HepG2 (cell line): ENCODE measurements at regions not wholly inside any gene's neighbourhood (a gene's known extent, or its start where the extent isn't known, plus 50 kb on each side); places are given as distances from the start of the nearest gene placed in this dataset.

ENCODE experiments used
- ATAC-seq: fragments of 200-7000 bp; cut with Tn5 transposase; 3 replicates; pipeline ENCODE4 v1.9.1; 2020; ENCODE audit warnings: mild to moderate bottlenecking, moderate library complexity
- BruUV-seq: library from RNA; stranded (reverse); fragments of 400-500 nt; replicated peaks from 2 replicates; lab custom pipeline; 2021; lab: Mats Ljungman, UMichigan
- CTCF ChIA-PET: fragments of 300-600 bp; formaldehyde crosslinking; extraction: SDS; loops from one replicate; lab custom pipeline; 2021; ENCODE audit warnings: low total read pairs, inconsistent platforms, low intra/inter-chr PET ratio; lab: Yijun Ruan, JAX
- POLR2A ChIA-PET: fragments of 350-600 bp; sonication (Branson Sonifier 250); formaldehyde crosslinking; loops from one replicate; lab custom pipeline; 2020; ENCODE audit warnings: antibody characterized with exemption, inconsistent platforms; lab: Yijun Ruan, JAX
- DNase-seq: peaks from one replicate; pipeline ENCODE4 v3.0.0-alpha.2; 2015; ENCODE audit warnings: low spot score
- FAIRE-seq: peaks from 3 replicates; lab custom pipeline; 2011; peaks lifted over from hg19 to GRCh38; lab: Jason Lieb, UNC
- H2AFZ ChIP-seq: one replicate; pipeline ENCODE4 v1.6.1; 2011; ENCODE audit warnings: low read length, inconsistent platforms
- H3K27ac ChIP-seq: fragments of 300-600 bp; 3 replicates; pipeline ENCODE4 v1.8.0; 2011; ENCODE audit warnings: mixed run types, mild to moderate bottlenecking, mixed read lengths, low read length, inconsistent platforms; ENCODE audit not compliant: insufficient read depth; ENCODE audit errors: extremely low read length
- H3K27me3 ChIP-seq, 2 experiments: fragments of 200-600 bp in 1 of 2; 2 replicates in 1 of 2; 3 replicates in 1 of 2; pipeline versions ENCODE4 v1.6.0 to v1.8.0; 2011; ENCODE audit warnings: low read length in 2 of 2, mild to moderate bottlenecking in 2 of 2, moderate library complexity in 2 of 2, inconsistent platforms in 1 of 2; ENCODE audit not compliant: insufficient read depth in 2 of 2, control insufficient read depth in 1 of 2
- H3K36me3 ChIP-seq, 2 experiments: fragments of 200-600 bp in 1 of 2; replicated peaks in 1 of 2; 2 replicates in 1 of 2; 3 replicates in 1 of 2; pipeline versions ENCODE4 v1.5.1 to v1.8.0; 2011; ENCODE audit warnings: low read length in 2 of 2, inconsistent platforms in 1 of 2; ENCODE audit not compliant: insufficient read depth in 2 of 2, control insufficient read depth in 1 of 2
- H3K4me1 ChIP-seq: 2 replicates; pipeline ENCODE4 v1.5.1; 2012; ENCODE audit warnings: low read length, inconsistent platforms; ENCODE audit not compliant: insufficient read depth
- H3K4me2 ChIP-seq: 2 replicates; pipeline ENCODE4 v1.6.0; 2011; ENCODE audit warnings: low read depth, low read length, inconsistent platforms
- H3K4me3 ChIP-seq, 3 experiments: fragments of 200-600 bp in 1 of 3; sonication (generic), shearing (Covaris generic) in 1 of 3; replicated peaks in 1 of 3; 2 replicates each; pipeline ENCODE4 v1.5.1; 2011 to 2016; ENCODE audit warnings: low read length in 3 of 3, inconsistent platforms in 2 of 3, low read depth in 2 of 3, mild to moderate bottlenecking in 2 of 3, control low read depth in 1 of 3, mixed read lengths in 1 of 3; ENCODE audit not compliant: insufficient read depth in 1 of 3
- H3K79me2 ChIP-seq: one replicate; pipeline ENCODE4 v1.6.1; 2011; ENCODE audit warnings: low read length, inconsistent platforms; ENCODE audit not compliant: insufficient read depth
- H3K9ac ChIP-seq: 2 replicates; pipeline ENCODE4 v1.6.0; 2011; ENCODE audit warnings: mild to moderate bottlenecking, low read depth, low read length, inconsistent platforms; ENCODE audit not compliant: insufficient read depth
- H3K9me3 ChIP-seq: 2 replicates; pipeline ENCODE4 v1.5.1; 2012; ENCODE audit warnings: mild to moderate bottlenecking, low read length
- H4K20me1 ChIP-seq: 2 replicates; pipeline ENCODE4 v1.6.0; 2011; ENCODE audit warnings: inconsistent platforms, mild to moderate bottlenecking, low read length, moderate library complexity; ENCODE audit not compliant: insufficient read depth
- ARNT ChIP-seq: fragments of 450-650 bp; IDR thresholded peaks from 2 replicates; pipeline ENCODE4 v1.6.1; 2017
- FOSL1 ChIP-seq: sonication (generic); formaldehyde crosslinking; IDR thresholded peaks from 2 replicates; pipeline ENCODE4 v1.9.0; 2021; ENCODE audit warnings: missing genetic modification reagents, borderline replicate concordance
- HMGXB4 ChIP-seq, 2 experiments: sonication (generic) in 1 of 2; formaldehyde crosslinking in 1 of 2; IDR thresholded peaks; 2 replicates each; pipeline versions ENCODE4 v1.4.0 to v1.6.1; 2018 to 2020; ENCODE audit warnings: missing genetic modification reagents in 2 of 2, borderline replicate concordance in 1 of 2, low read depth in 1 of 2, mild to moderate bottlenecking in 1 of 2, missing biosample characterization in 1 of 2
- JUNB ChIP-seq: sonication (generic); formaldehyde crosslinking; IDR thresholded peaks from 2 replicates; pipeline ENCODE4 v1.8.0; 2022; ENCODE audit warnings: missing genetic modification reagents, mild to moderate bottlenecking, borderline replicate concordance
- KDM6A ChIP-seq: IDR thresholded peaks from 2 replicates; pipeline ENCODE4 v1.6.1; 2016; ENCODE audit warnings: low read depth
- MXI1 ChIP-seq: IDR thresholded peaks from 3 replicates; pipeline ENCODE4 v1.6.1; 2012; ENCODE audit warnings: low read depth, low read length, inconsistent platforms, borderline replicate concordance
- NFE2 ChIP-seq: sonication (generic); formaldehyde crosslinking; IDR thresholded peaks from 2 replicates; pipeline ENCODE4 v1.4.0; 2020; ENCODE audit warnings: missing genetic modification reagents
- NR1H2 ChIP-seq: sonication (generic); formaldehyde crosslinking; IDR thresholded peaks from 2 replicates; pipeline ENCODE4 v1.8.1; 2022; ENCODE audit warnings: low read depth, missing genetic modification reagents, borderline replicate concordance
- RORA ChIP-seq: sonication (generic); formaldehyde crosslinking; IDR thresholded peaks from 2 replicates; pipeline ENCODE4 v1.5.0; 2020; ENCODE audit warnings: mild to moderate bottlenecking, missing genetic modification reagents, moderate library complexity
- SNAPC2 ChIP-seq: sonication (generic); formaldehyde crosslinking; IDR thresholded peaks from 2 replicates; pipeline ENCODE4 v1.8.1; 2022; ENCODE audit warnings: mild to moderate bottlenecking, missing genetic modification reagents
- ZNF343 ChIP-seq: sonication (generic); formaldehyde crosslinking; IDR thresholded peaks from 2 replicates; pipeline ENCODE4 v1.4.0; 2020; ENCODE audit warnings: mild to moderate bottlenecking, missing genetic modification reagents
- ZNF777 ChIP-seq: sonication (generic); formaldehyde crosslinking; IDR thresholded peaks from 2 replicates; pipeline ENCODE4 v1.4.0; 2020; ENCODE audit warnings: missing genetic modification reagents
- ZSCAN30 ChIP-seq: sonication (generic); formaldehyde crosslinking; IDR thresholded peaks from 2 replicates; pipeline ENCODE4 v1.5.0; 2020; ENCODE audit warnings: mild to moderate bottlenecking, missing genetic modification reagents
- WGBS: methylation state at CpG from one replicate; pipeline ENCODE4 v1.1.6; 2017; ENCODE audit warnings: low lambda C conversion rate; 5-methylcytosine and 5-hydroxymethylcytosine counted together
- in situ Hi-C: cut with HindIII; loops from 2 replicates; pipeline ENCODE4 v1.10.0; 2017; ENCODE audit warnings: low pct_unique_long_range_greater_than_20kb; ENCODE audit not compliant: extremely low pct_ligation_motif_present
- intact Hi-C: fragments of 100-400 bp; cut with micrococcal nuclease; formaldehyde crosslinking; loops from one replicate; pipeline ENCODE4 v1.10.0; 2022; ENCODE audit not compliant: unreplicated experiment
- TF ChIP-seq, protein P1 (sequence below): sonication (generic); formaldehyde crosslinking; IDR thresholded peaks from 2 replicates; pipeline ENCODE4 v1.5.1; 2020; ENCODE audit warnings: mild to moderate bottlenecking, moderate library complexity, missing genetic modification reagents

DNA sequence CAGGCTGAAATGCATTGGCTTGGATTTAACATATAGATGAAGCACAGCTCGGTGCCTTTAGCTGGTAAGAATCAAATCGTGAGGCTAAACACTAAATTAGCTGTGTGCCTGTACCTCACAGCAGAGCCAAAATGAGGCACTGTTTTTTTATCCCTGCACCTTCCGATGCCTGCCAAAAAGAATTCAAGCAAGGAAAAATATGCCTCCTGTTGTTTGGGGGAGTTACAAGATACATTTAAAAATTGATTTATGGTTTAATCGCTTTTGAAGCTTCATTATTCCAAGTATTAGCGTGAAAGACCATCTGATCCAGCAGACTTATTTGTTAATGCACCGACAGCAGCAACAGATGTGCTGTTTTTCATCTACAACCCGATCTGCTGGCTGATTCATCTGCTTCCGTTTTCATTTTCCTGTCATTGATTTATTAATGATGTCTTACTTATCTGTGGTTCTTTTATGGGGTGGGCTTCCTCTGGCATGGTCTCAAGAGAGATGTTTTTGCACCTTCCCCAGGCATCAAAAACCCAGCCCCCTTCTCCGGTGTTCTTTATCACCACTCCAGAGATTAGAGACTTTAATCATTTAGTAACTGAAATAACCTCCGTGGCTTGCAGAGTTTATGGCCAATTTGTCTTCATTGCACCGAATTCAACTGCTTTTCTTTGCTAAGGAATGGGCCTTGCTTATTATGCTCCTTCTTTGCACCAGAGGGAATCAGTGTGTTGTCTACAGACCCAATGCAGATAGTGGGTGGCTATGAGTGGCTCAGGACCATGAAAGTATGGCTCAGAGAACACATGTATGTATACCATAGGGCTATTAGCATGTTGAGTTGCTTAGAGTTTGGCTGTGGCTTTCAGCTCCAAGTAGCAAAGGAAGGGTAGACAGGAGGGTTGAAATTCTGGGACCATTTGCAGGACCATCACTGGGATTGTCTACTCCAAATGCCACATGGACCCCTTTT lies 166.8 kb upstream of the TMEM260 start:
- Histone ChIP-seq H3K9me3 (no peaks in the 10 kb centered on the region), H3K9ac (no peak overlapping the region), H3K27me3 (no peaks in the 10 kb centered on the region), H3K27ac (no peak overlapping the region), H2AFZ (no peak overlapping the region), H3K79me2 (no peaks in the 10 kb centered on the region), H3K36me3 (no peaks in the 10 kb centered on the region), H3K4me1 (no peaks in the 10 kb centered on the region), H3K4me2 (no peak overlapping the region), H4K20me1 (no peaks in the 10 kb centered on the region), H3K4me3 (no peak overlapping the region)
- 27% methylated on average over 11 of the region's 11 CpGs for WGBS
- ATAC-seq (no peak), FAIRE-seq (no peak), DNase-seq (no peak)
- ChIA-PET POLR2A (no interaction called here), CTCF (no interaction called here)
- TF ChIP-seq NR1H2 (CRISPR knock-in tag) (no peak), KDM6A (CRISPR knock-in tag) (no peak), FOSL1 (CRISPR knock-in tag) (no peak), MXI1 (no peak), ARNT (no peak), ZNF343 (CRISPR knock-in tag) (no peak), RORA (CRISPR knock-in tag) (no peak), NFE2 (CRISPR knock-in tag) (no peak), HMGXB4 (CRISPR knock-in tag; IDR thresholded peaks at IDR 0.05; ENCODE audit: borderline replicate concordance in 1 of 2, low read depth in 1 of 2) (no peak), JUNB (CRISPR knock-in tag) (no peak), ZSCAN30 (CRISPR knock-in tag) (no peak), SNAPC2 (CRISPR knock-in tag) (no peak), ZNF777 (CRISPR knock-in tag) (no peak)
- TF ChIP-seq, protein P1, sequence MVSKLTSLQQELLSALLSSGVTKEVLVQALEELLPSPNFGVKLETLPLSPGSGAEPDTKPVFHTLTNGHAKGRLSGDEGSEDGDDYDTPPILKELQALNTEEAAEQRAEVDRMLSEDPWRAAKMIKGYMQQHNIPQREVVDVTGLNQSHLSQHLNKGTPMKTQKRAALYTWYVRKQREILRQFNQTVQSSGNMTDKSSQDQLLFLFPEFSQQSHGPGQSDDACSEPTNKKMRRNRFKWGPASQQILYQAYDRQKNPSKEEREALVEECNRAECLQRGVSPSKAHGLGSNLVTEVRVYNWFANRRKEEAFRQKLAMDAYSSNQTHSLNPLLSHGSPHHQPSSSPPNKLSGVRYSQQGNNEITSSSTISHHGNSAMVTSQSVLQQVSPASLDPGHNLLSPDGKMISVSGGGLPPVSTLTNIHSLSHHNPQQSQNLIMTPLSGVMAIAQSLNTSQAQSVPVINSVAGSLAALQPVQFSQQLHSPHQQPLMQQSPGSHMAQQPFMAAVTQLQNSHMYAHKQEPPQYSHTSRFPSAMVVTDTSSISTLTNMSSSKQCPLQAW (CRISPR knock-in tag) = no peak
- intact Hi-C loops (no loop called here), in situ Hi-C loops (no loop called here)
- BruUV-seq = no TSS peak
